ENCODE measurements at regions not wholly inside any gene's neighbourhood (a gene's known extent, or its start where the extent isn't known, plus 50 kb on each side); places are given as distances from the start of the nearest gene placed in this dataset.

DNA sequence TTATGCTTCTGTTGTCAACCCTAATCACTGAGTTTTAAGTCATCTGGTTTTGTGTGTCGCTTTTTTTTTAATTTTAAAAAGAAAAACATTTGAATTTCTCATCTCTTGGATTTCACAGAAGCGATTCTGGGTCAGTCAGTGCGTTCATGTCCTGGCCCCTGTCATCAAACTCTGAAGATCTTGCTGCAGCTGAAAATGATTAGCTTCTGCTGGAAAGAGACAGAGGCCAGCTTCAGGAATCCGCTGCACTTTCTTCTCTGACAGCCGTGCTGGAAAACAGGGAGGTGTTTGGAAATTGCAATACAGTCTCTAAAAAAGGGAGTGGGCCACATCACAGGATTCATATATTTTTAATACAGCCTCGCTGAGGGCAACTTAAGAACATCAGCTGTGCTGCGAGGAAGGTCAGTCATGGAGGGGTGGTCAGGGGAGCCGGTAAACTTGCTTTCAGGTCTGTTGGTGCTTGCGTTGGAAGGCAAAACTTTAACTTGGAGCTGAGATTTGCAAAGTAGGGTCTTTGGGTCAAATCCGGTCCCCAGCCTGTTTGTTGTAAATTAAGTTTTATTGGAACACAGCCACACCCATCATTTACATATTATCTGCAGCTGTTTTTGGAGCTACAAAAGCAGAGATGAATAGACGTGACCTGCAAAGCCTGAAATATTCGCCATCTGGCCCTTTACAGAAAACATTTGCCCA is 190.8 kb downstream of the AACS start:
- no peak for TF ChIP-seq POLR2AphosphoS5 (IDR thresholded peaks at IDR 0.05)
- no peak for TF ChIP-seq CTCF (IDR thresholded peaks at IDR 0.05)
- TF ChIP-seq POLR2A (IDR thresholded peaks at IDR 0.05; ENCODE audit: low read depth), result no peak
